ENCODE measurements at regions not wholly inside any gene's neighbourhood (a gene's known extent, or its start where the extent isn't known, plus 50 kb on each side); places are given as distances from the start of the nearest gene placed in this dataset.

DNA sequence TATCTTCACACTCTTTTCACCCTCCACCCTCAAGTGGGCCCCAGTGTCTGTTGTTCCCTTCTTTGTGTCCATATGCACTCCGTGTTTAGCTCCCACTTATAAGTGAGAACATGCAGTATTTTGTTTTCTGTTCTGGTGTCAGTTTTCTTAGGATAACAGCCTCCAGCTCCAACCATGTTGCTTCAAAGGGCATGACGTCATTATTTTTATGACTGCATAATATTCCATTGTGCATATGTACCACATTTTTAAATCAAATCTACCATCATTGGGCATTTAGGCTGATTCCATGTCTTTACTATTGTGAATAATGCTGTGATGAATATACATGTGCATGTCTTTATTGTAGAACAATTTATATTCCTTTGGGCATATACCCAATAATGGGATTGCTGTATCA is 140.3 kb downstream of the LYPLAL1 start:
- no peak for DNase-seq (ENCODE audit: low spot score)

DNA sequence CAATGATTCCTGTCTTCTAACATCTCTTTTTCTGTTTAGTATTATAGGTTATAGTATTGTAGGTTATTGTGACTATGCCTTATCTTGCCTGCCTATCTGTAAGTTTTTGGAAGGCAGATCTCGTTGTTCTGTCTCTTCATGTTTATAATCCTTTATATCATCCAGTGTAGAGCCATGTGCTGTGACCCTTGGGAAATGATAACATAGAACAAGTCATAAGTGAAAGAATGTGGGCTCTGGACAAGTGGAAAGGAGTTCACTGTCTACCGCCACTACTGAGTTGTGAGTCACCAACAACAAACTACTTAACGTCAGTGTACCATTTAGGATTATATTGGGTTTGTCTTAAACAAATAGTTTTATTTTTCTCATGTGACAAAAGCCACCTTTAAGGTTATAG is 139.3 kb downstream of the LYPLAL1 start:
- no peak for DNase-seq (ENCODE audit: low spot score)

DNA sequence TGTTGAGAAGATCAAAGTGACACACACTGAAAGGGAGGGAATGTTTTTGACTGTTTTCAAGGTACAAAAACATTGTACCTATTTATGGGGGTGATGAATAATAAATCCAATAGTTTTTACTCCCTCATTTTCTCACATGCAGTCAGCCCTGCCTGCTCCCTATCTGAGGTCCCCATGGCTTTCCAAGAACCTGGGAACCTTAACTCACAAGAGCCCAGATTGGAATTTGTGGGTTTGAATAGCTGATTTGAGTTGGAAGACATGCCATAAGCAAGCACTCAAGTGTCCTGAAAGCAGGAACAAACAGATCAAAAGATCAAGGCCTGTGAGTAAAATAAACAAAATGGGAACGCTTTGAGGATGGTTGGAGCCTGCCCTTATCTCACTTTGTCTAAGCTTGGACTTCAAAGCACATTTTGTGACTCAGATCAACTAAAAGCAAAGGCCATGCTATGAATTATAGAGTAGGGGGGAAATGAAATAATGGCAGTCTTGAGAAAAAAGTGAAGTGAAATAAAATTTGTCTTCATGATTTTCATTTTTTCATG is 136.6 kb downstream of the LYPLAL1 start:
- DNase-seq (ENCODE audit: low spot score), result no peak

DNA sequence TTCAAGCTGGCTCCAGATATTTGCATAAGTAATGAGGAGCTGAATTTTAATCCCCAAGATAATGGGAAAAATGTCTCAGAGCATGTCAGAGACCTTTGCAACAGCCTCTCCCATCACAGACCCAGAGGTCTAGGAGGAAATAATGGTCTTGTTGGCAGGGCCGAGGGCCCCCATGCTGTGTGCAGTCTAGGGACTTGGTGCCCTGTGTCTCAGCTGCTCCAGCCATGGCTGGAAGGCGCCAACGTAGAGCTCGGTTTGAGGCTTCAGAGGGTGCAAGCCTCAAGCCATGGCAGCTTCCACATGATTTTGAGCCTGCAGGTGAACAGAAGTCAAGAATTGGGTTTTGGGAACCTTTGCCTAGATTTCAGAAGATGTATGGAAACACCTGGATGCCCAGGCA is 134.7 kb downstream of the LYPLAL1 start:
- no peak for DNase-seq (ENCODE audit: low spot score)

DNA sequence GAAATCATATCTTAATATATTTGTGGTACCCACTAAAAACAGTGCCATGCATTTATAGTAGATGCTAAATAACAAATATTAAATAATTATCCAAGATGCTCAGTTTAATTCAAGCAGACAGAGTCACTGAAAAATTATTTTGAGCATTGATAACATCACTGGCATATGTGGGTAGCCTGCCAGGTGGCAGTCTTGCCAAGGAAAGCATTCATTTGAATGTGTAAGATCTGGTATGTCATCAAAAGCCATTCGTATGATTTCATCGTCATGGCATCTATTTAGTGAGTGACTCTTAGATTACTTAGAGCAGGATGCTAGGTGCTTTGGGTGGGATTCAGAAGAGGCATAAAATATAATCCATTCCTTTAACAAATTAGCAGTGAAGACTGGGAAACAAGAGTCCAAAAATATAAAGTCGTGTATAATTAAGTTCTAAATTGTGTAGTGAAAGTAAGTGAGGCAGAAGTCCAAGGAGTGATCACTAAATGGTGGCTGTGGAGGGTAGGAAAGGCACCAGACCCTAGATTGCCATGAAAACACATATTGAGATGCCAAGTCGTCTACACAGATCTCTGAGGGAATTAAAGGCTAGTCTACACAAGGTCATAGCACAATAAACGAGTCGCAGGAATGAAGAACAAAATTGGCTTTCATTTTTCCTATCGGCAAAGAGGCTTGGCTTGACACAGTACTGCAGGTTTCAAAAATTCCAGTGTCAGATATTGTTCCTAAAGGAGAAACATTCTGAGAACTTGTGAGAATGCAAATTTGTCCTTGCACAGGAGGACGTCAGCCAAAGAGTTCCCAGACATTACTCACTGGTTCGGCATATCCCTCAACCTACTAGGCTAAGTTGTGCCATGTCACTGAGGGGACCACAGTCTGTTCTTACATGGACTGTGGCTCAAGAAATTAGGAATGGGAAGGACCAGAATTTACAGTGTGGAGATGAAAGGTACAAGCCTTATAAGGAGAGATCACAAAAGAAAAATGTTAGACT is 130.8 kb downstream of the LYPLAL1 start:
- peak; percentile 67 for DNase-seq (ENCODE audit: low spot score)

- no peak for DNase-seq (ENCODE audit: low spot score)
Observed at GRCh38 chr1:219302697-219303096, 129.0 kb downstream of the LYPLAL1 start.

- no peak for DNase-seq (ENCODE audit: low spot score)
Observed at GRCh38 chr1:219299420-219299819, 125.7 kb downstream of the LYPLAL1 start.

DNA sequence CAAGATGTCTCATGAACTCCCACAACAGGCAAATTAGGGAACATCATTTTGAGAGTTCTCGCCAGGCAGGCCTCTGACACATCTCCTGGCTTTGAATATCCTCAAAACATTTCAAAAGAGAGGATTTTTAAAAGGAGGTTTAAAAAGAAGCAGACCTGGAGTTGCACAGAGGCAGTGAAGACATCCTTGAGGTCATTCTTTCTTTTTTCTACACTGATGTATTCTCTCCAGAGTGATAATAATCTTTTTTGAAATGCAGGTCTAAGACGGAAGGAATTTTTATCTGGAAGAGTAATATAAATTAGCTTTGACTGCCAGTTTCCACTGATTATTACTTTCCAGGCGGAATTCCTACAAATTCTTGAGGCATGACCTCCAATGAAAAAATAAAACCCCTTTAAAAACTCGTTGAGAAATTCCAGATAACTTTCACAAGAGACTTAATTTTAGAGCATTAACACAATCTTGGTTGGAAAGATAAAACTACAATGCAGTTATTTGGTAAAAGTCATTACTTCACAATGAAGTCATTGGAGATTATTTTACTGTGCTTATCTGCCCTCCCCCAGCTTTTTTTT is 125.0 kb downstream of the LYPLAL1 start:
- no peak for DNase-seq (ENCODE audit: low spot score)

DNA sequence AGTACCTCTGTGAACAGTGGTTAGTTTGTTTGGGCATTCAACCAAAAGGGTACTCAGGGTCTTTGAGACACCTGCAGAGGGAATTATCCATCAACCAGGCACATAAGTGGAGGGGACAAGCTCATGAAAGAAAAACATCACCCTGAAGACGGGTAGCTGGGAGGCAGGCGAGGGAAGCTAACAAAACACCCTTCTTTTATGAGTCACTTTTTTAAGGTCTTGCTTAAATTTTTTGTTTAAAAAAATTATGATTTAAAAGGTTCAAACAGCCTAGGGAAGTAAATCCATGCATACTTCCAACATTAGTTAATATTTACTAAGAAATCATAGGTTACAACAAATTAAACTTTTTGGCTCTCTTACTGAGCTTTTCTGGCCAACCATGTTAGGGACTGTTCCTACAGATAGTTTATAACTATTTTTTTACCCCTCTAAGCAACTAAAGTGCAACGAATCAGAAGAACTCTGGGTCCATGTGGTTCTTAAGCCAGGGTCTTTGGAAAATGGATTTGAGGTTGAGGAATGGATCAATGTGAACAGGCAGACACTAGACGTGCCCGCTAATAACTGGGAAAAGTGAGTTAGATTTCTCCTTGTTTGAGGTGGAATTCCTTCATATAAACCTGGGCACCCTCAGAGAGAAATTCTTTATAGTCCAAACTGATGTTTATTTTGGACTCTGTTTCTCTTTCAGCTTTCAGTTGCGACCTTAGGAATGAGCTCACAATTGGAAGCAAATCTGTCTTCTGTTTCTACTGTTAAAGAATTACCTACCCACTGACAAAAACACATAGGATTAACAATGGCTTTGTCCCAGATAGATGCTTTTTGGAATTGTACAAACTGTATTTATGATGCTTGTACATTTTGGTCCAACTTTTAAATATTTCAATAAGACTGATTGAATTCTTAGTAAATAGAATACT is 123.0 kb downstream of the LYPLAL1 start:
- DNase-seq (ENCODE audit: low spot score), result no peak

DNA sequence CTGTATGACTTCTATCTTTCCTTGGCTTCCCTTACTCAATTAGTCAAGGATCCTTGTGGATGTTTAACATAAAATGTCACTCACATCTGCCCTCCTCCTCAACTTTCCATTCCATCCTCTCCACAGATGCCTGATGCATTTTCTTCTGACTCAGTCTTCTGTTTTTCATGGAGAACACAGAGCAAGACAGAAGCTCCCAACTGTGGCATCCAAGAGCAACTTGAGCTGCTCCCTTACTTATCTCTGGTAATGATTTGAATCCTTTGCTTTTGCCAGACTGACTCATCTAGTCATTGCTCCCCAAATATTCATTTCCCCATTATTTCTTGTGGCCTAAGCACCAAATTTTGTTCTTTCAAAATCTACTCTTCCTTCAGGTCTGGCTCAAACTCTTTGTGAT is 120.6 kb downstream of the LYPLAL1 start:
- DNase-seq (ENCODE audit: low spot score), result no peak

DNA sequence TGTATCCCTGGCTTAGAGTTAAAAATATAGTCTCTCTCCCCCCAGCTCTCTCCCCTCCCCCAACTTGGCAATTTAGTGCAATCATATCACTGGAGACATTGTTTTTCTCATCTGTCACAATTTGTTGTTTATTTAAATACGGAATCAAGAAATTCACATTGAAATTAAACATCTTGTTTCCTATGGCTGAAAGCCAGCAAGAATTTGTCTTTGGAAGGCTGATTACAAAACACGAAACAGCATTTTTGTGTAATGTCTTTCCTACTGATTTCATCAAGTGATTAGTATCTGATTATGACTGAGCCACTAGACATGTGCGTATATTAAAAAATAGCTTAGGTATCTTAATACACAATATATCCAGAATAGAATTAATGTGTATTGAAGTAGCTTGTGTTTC is 119.7 kb downstream of the LYPLAL1 start:
- DNase-seq (ENCODE audit: low spot score), result no peak

DNA sequence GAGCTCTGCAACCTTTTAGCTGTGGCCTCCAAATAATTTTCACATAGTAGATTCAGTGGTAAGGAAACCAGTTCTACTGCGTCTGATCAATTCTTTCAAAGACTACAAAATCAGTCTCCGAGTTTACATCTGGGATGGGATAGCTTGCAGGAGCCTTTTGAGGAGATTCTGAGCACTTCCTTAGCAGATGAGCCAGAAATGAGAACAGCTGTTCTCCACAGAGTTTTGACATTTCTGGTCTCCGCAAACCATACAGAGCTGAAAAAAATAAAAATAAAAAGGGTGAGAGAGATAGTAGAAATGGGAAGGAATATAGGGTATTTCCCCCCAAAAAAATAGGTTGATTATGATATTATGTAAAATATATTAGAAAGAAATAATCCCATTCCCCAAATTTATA is 119.3 kb downstream of the LYPLAL1 start:
- DNase-seq (ENCODE audit: low spot score), result no peak

- no peak for DNase-seq (ENCODE audit: low spot score)
Observed at GRCh38 chr1:219292341-219292740, 118.7 kb downstream of the LYPLAL1 start.

- no peak for DNase-seq (ENCODE audit: low spot score)
Observed at GRCh38 chr1:219289171-219289570, 115.5 kb downstream of the LYPLAL1 start.

DNA sequence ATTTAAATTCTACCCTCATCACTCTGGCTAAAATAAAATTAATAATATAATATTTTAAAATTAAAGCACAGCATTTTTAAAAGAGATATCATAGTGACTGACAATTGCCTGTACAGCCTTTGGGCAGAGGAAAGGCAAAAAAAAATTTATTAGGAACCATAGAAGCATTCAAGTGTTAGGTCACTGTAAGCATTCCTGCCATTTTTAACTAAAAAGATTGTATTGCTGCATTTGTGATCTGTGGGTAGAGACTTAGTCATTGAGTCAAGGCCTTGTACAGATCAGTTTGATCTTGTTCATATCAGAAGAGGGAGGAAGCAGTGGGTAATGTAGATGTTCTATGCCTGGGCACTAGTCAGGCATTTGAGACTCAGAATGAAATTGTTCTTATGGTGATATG is 109.9 kb downstream of the LYPLAL1 start:
- DNase-seq (ENCODE audit: low spot score), result no peak

DNA sequence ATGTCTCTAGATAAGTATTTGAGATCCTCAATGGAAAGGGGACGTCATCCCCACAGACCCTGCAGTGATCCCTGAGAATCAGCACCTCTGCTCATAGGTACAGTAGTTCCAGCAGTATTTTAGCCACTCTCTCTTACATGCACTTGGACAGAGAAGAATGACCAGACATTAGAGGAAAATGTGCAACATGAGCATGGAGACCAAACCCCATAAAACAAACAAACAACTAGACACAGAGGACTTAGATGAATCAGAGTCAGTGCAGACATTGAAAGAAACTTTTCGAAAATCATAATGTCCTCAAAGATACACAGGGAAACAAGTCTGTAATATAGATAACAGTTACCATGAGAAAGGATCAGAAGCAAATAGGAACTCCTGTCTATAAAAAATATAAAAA is 108.2 kb downstream of the LYPLAL1 start:
- no peak for DNase-seq (ENCODE audit: low spot score)

DNA sequence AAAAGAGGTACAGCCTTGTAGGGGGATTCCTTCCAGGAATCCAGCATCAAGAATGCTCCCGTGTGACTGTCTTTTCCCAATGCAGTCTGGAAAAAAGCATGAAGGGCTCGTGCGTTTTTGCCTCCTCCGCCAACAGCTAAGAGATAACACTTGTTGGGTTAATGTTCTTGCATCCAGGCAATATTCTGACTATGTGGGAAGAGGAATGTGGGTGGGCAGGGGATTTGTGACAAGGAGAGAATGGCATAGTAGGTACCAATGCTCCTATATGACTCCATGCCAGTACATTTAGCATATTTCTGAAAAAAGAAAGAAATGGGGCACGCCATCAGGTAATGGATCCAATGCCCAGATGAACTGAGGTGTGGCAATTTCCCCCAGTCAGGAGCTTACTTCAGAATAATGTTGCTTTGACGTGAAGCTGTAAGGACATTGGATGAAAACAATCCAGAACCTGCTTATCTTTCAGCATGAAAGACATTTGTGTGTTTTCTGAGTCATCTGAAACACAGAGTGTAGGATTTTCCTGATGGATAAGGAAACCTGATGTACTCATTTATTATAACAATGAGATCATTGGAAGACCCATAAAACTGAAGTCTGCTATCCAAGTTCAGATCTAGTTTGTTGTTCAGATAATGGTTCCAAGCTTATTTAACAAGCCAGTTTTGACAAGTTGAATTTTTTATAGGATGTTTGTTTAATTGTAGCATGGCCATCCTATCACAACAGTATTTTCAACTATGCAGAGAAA is 105.5 kb downstream of the LYPLAL1 start:
- DNase-seq (ENCODE audit: low spot score), result no peak

- DNase-seq (ENCODE audit: low spot score), result no peak
Observed at GRCh38 chr1:219278288-219278687, 104.6 kb downstream of the LYPLAL1 start.

GRCh38 chr1:219277304-219278105 is 103.8 kb downstream of the LYPLAL1 start:
- no peak for DNase-seq (ENCODE audit: low spot score)

GRCh38 chr1:219276049-219276738 is 102.5 kb downstream of the LYPLAL1 start:
- DNase-seq (ENCODE audit: low spot score), result no peak
